ENCODE measurements at regions not wholly inside any gene's neighbourhood (a gene's known extent, or its start where the extent isn't known, plus 50 kb on each side); places are given as distances from the start of the nearest gene placed in this dataset.

DNA sequence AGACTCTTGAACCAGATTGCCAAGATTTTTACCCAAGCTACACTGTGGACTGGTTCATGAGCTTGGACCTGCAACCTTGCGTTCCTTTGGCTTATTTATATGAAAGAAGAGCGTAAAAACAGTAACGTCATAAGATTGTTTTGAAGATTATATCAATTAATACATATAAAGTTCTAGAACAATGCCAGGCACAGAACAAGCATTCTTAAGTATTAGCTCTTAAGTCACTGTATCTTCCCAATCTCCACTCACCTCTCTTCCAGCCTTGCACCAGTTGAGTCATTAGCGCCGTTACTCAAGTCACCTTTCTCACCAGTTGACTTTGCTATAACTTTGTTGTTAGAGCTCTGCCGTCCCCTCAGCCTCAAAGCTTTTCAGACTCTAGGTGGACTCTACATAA, 415.7 kb downstream of the PLK2 start:
- Histone ChIP-seq H3K4me3 (ENCODE audit: low read length) (no peak overlapping the region), H3K27me3 (ENCODE audit: low read length) (no peaks in the 10 kb centered on the region), H3K4me1 (ENCODE audit: insufficient read depth, low read length) (peaks cover 13% of the 10 kb centered on the region), H3K9me3 (ENCODE audit: low read length) (no peaks in the 10 kb centered on the region), H4K20me1 (ENCODE audit: low read length) (no peaks in the 10 kb centered on the region), H3K9ac (ENCODE audit: low read length) (no peak overlapping the region), H3F3A (ENCODE audit: low read length, unreplicated experiment) (no peaks in the 10 kb centered on the region), H3K4me2 (ENCODE audit: low read length) (no peak overlapping the region), H3K79me2 (ENCODE audit: low read length) (no peaks in the 10 kb centered on the region), H2AFZ (ENCODE audit: low read length) (no peak overlapping the region), H3K9me2 (replicated peaks; ENCODE audit: low read length) (no peaks in the 10 kb centered on the region), H3K27ac (ENCODE audit: low read length) (no peak overlapping the region), H3K36me3 (ENCODE audit: low read depth, low read length) (no peaks in the 10 kb centered on the region)
- ATAC-seq (no peak), DNase-seq (no peak)
- intact Hi-C loops (cut with micrococcal nuclease) = no loop called here
- CTCF ChIA-PET = no interaction called here
- TF ChIP-seq, protein P1, sequence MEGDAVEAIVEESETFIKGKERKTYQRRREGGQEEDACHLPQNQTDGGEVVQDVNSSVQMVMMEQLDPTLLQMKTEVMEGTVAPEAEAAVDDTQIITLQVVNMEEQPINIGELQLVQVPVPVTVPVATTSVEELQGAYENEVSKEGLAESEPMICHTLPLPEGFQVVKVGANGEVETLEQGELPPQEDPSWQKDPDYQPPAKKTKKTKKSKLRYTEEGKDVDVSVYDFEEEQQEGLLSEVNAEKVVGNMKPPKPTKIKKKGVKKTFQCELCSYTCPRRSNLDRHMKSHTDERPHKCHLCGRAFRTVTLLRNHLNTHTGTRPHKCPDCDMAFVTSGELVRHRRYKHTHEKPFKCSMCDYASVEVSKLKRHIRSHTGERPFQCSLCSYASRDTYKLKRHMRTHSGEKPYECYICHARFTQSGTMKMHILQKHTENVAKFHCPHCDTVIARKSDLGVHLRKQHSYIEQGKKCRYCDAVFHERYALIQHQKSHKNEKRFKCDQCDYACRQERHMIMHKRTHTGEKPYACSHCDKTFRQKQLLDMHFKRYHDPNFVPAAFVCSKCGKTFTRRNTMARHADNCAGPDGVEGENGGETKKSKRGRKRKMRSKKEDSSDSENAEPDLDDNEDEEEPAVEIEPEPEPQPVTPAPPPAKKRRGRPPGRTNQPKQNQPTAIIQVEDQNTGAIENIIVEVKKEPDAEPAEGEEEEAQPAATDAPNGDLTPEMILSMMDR (conservative IDR thresholded peaks at IDR 0.05; ENCODE audit: low read depth, low read length) = no peak
- TF ChIP-seq EZH2 (IDR thresholded peaks at IDR 0.05; ENCODE audit: low read length, unreplicated experiment) (no peak), EZH2phosphoT487 (IDR thresholded peaks at IDR 0.05; ENCODE audit: borderline replicate concordance, low read length) (no peak)
- BruUV-seq (replicated peaks) = no TSS peak
- POLR2A ChIA-PET (ENCODE audit: unreplicated experiment) = no interaction called here

DNA sequence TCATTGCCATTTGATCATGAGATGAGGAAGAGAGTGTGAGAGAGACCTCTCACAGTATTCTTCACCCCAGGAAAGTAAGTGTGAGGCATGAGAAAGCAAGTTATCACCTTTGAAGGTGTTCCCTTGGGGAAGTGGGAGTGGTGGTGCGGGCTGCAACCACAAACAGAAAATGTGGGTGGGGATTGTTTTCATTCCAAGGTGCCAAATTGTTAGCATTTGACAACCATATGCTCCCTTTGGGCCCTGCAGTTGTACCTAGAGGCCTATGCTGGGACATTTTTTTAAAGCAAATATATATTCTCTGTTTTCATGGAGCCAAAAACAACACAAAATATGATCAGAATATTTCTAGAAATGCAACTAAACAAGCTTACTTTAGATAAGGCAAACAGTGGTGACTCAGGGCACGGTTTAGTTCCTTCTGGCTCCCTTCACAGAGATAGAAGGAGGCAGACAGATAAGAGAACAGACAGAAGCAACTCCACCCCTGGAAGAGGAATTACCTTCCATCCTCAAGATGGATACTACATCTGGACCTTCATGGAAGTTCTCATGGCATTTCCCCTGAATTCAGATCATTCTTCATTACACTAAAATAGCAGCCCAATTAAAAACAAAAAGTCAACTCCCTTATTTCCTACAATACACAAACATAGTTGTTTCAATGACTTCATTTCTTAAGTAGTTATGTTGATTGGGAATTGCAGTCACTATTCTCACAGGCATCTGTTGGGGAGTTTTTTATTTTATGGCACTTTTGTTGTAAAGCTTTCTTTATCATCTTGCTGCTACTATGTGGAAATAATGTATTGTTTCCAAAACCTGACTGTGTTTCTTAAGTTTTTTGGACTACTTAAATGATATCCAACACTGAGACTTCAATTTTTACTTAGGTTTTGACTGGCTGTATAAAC, 416.6 kb downstream of the PLK2 start:
- CTCF ChIA-PET = no interaction called here
- H3F3A ChIP-seq (ENCODE audit: low read length, unreplicated experiment) = no peaks in the 10 kb centered on the region
- H3K4me3 ChIP-seq (ENCODE audit: low read length) = no peak overlapping the region
- no peak overlapping the region for H3K27ac ChIP-seq (ENCODE audit: low read length)
- H3K36me3 ChIP-seq (ENCODE audit: low read depth, low read length) = no peaks in the 10 kb centered on the region
- H3K9me3 ChIP-seq (ENCODE audit: low read length) = no peaks in the 10 kb centered on the region
- BruUV-seq (replicated peaks) = no TSS peak
- H4K20me1 ChIP-seq (ENCODE audit: low read length) = no peaks in the 10 kb centered on the region
- peaks cover 13% of the 10 kb centered on the region for H3K4me1 ChIP-seq (ENCODE audit: insufficient read depth, low read length)
- H3K4me2 ChIP-seq (ENCODE audit: low read length) = no peak overlapping the region
- no peak for ATAC-seq
- no peak for DNase-seq
- TF ChIP-seq EZH2phosphoT487 (IDR thresholded peaks at IDR 0.05; ENCODE audit: borderline replicate concordance, low read length) = no peak
- TF ChIP-seq, protein P1 (conservative IDR thresholded peaks at IDR 0.05; ENCODE audit: low read depth, low read length) = no peak
- no peak for TF ChIP-seq EZH2 (IDR thresholded peaks at IDR 0.05; ENCODE audit: low read length, unreplicated experiment)
- H2AFZ ChIP-seq (ENCODE audit: low read length) = no peak overlapping the region
- no peak overlapping the region for H3K9ac ChIP-seq (ENCODE audit: low read length)
- no peaks in the 10 kb centered on the region for H3K9me2 ChIP-seq (replicated peaks; ENCODE audit: low read length)
- H3K27me3 ChIP-seq (ENCODE audit: low read length) = no peaks in the 10 kb centered on the region
- no peaks in the 10 kb centered on the region for H3K79me2 ChIP-seq (ENCODE audit: low read length)
- intact Hi-C loops (cut with micrococcal nuclease) = no loop called here
- POLR2A ChIA-PET (ENCODE audit: unreplicated experiment) = no interaction called here

DNA sequence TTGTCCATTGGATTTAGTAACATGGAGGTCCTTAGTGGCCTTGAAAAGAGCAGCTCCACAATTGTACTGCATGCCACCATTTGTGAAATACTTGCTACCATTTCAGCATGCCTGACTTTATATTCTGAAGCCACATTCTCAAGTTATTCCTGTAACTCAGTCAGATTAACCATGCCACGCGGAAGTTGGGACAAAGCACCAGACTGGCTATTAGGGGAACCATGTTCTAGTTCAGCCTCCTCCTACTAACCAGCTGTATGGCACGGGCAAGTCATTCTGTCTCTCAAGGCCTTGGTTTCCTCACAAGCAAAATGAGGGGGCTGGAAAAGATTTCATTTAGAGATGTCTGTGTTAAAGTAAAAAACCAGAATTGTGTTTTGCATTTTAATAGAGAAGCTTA, 418.0 kb downstream of the PLK2 start:
- H4K20me1 ChIP-seq (ENCODE audit: low read length) = no peaks in the 10 kb centered on the region
- no peaks in the 10 kb centered on the region for H3K27me3 ChIP-seq (ENCODE audit: low read length)
- no peak overlapping the region for H2AFZ ChIP-seq (ENCODE audit: low read length)
- H3F3A ChIP-seq (ENCODE audit: low read length, unreplicated experiment) = no peaks in the 10 kb centered on the region
- no peak overlapping the region for H3K27ac ChIP-seq (ENCODE audit: low read length)
- ChIA-PET CTCF (no interaction called here), POLR2A (ENCODE audit: unreplicated experiment) (no interaction called here)
- DNase-seq (no peak), ATAC-seq (no peak)
- H3K4me3 ChIP-seq (ENCODE audit: low read length) = no peak overlapping the region
- H3K9ac ChIP-seq (ENCODE audit: low read length) = no peak overlapping the region
- TF ChIP-seq, protein P1 (conservative IDR thresholded peaks at IDR 0.05; ENCODE audit: low read depth, low read length) = no peak
- no peak for TF ChIP-seq EZH2phosphoT487 (IDR thresholded peaks at IDR 0.05; ENCODE audit: borderline replicate concordance, low read length)
- no peak for TF ChIP-seq EZH2 (IDR thresholded peaks at IDR 0.05; ENCODE audit: low read length, unreplicated experiment)
- BruUV-seq (replicated peaks) = no TSS peak
- intact Hi-C loops (cut with micrococcal nuclease) = no loop called here
- H3K4me2 ChIP-seq (ENCODE audit: low read length) = no peak overlapping the region
- H3K79me2 ChIP-seq (ENCODE audit: low read length) = no peaks in the 10 kb centered on the region
- H3K36me3 ChIP-seq (ENCODE audit: low read depth, low read length) = no peaks in the 10 kb centered on the region
- H3K9me3 ChIP-seq (ENCODE audit: low read length) = no peaks in the 10 kb centered on the region
- H3K9me2 ChIP-seq (replicated peaks; ENCODE audit: low read length) = no peaks in the 10 kb centered on the region
- H3K4me1 ChIP-seq (ENCODE audit: insufficient read depth, low read length) = peaks cover 13% of the 10 kb centered on the region

Measured in PC-3 (cell line).